ENCODE measurements at regions not wholly inside any gene's neighbourhood (a gene's known extent, or its start where the extent isn't known, plus 50 kb on each side); places are given as distances from the start of the nearest gene placed in this dataset.
A peak's percentile ranks its signal among the peaks of the same experiment; 100 is the strongest.

- 0 out of 2 replicates have a peak overlapping the region, but pooled peaks have one; percentile 68 for H3K4me2 ChIP-seq
- TF ChIP-seq EZH2 (IDR thresholded peaks at IDR 0.05; ENCODE audit: low read depth) (no peak), CTCF (conservative IDR thresholded peaks at IDR 0.05) (no peak)
- no peaks in the 10 kb centered on the region for H3K36me3 ChIP-seq (ENCODE audit: low read depth)
- no peaks in the 10 kb centered on the region for H3K4me1 ChIP-seq (replicated peaks; ENCODE audit: insufficient read depth)
- no peak overlapping the region for H2AFZ ChIP-seq
- intact Hi-C loops (cut with micrococcal nuclease; ENCODE audit: unreplicated experiment) = no loop called here
- H3K79me2 ChIP-seq (ENCODE audit: low read depth) = no peaks in the 10 kb centered on the region
- BruUV-seq (replicated peaks) = no TSS peak
- ChIA-PET POLR2A (ENCODE audit: unreplicated experiment) (no interaction called here), CTCF (interaction anchor here (0.6 kb wide), 1 partner anchor 943 kb away, joined by 3 read pairs; no protein-coding TSS in a partner anchor)
- H3K27me3 ChIP-seq (ENCODE audit: insufficient read depth, low read depth) = no peaks in the 10 kb centered on the region
- H3K4me3 ChIP-seq = no peak overlapping the region
- H3K9me2 ChIP-seq (ENCODE audit: insufficient read depth) = no peaks in the 10 kb centered on the region
- no peak overlapping the region for H3K27ac ChIP-seq
- no peaks in the 10 kb centered on the region for H3F3A ChIP-seq (ENCODE audit: insufficient read depth, low read depth)
- no peaks in the 10 kb centered on the region for H3K9me3 ChIP-seq (ENCODE audit: insufficient read depth, low read depth)
- H4K20me1 ChIP-seq (ENCODE audit: insufficient read depth) = no peaks in the 10 kb centered on the region
- no peak for DNase-seq
Observed at GRCh38 chr1:193417403-193417802, 231.0 kb upstream of the B3GALT2 start.

- no peaks in the 10 kb centered on the region for H3K27me3 ChIP-seq (ENCODE audit: insufficient read depth, low read depth)
- H3K4me2 ChIP-seq = no peak overlapping the region
- DNase-seq = no peak
- H3K9me3 ChIP-seq (ENCODE audit: insufficient read depth, low read depth) = no peaks in the 10 kb centered on the region
- H3F3A ChIP-seq (ENCODE audit: insufficient read depth, low read depth) = no peaks in the 10 kb centered on the region
- intact Hi-C loops (cut with micrococcal nuclease; ENCODE audit: unreplicated experiment) = no loop called here
- ChIA-PET CTCF (no interaction called here), POLR2A (ENCODE audit: unreplicated experiment) (no interaction called here)
- H3K79me2 ChIP-seq (ENCODE audit: low read depth) = no peaks in the 10 kb centered on the region
- no peak overlapping the region for H3K27ac ChIP-seq
- no peak overlapping the region for H2AFZ ChIP-seq
- no peaks in the 10 kb centered on the region for H4K20me1 ChIP-seq (ENCODE audit: insufficient read depth)
- H3K9me2 ChIP-seq (ENCODE audit: insufficient read depth) = no peaks in the 10 kb centered on the region
- H3K4me3 ChIP-seq = no peak overlapping the region
- no TSS peak for BruUV-seq (replicated peaks)
- TF ChIP-seq CTCF (conservative IDR thresholded peaks at IDR 0.05) (no peak), EZH2 (IDR thresholded peaks at IDR 0.05; ENCODE audit: low read depth) (no peak)
- H3K36me3 ChIP-seq (ENCODE audit: low read depth) = no peaks in the 10 kb centered on the region
- H3K4me1 ChIP-seq (replicated peaks; ENCODE audit: insufficient read depth) = no peaks in the 10 kb centered on the region
Observed at GRCh38 chr1:193416226-193417024, 230.0 kb upstream of the B3GALT2 start.

- intact Hi-C loops (cut with micrococcal nuclease; ENCODE audit: unreplicated experiment) = no loop called here
- H3K4me1 ChIP-seq (replicated peaks; ENCODE audit: insufficient read depth) = no peaks in the 10 kb centered on the region
- CTCF ChIA-PET = no interaction called here
- no peak for DNase-seq
- no peak overlapping the region for H3K4me3 ChIP-seq
- H3K79me2 ChIP-seq (ENCODE audit: low read depth) = no peaks in the 10 kb centered on the region
- H3K36me3 ChIP-seq (ENCODE audit: low read depth) = no peaks in the 10 kb centered on the region
- no peaks in the 10 kb centered on the region for H3K9me2 ChIP-seq (ENCODE audit: insufficient read depth)
- H3K27me3 ChIP-seq (ENCODE audit: insufficient read depth, low read depth) = no peaks in the 10 kb centered on the region
- no peaks in the 10 kb centered on the region for H3F3A ChIP-seq (ENCODE audit: insufficient read depth, low read depth)
- no peak for TF ChIP-seq CTCF (conservative IDR thresholded peaks at IDR 0.05)
- no peak for TF ChIP-seq EZH2 (IDR thresholded peaks at IDR 0.05; ENCODE audit: low read depth)
- POLR2A ChIA-PET (ENCODE audit: unreplicated experiment) = no interaction called here
- BruUV-seq (replicated peaks) = no TSS peak
- no peaks in the 10 kb centered on the region for H3K9me3 ChIP-seq (ENCODE audit: insufficient read depth, low read depth)
- H4K20me1 ChIP-seq (ENCODE audit: insufficient read depth) = no peaks in the 10 kb centered on the region
- no peak overlapping the region for H3K27ac ChIP-seq
- H2AFZ ChIP-seq = no peak overlapping the region
- H3K4me2 ChIP-seq = no peak overlapping the region
Observed at GRCh38 chr1:193415256-193415655, 228.8 kb upstream of the B3GALT2 start.

All from PC-9 (cell line).